H1 (cell line): ENCODE measurements at regions not wholly inside any gene's neighbourhood (a gene's known extent, or its start where the extent isn't known, plus 50 kb on each side); places are given as distances from the start of the nearest gene placed in this dataset.

Experiments used
- CTCF ChIA-PET: fragments of 300-600 bp; sonication (Branson Sonifier 250); formaldehyde crosslinking; loops from one replicate; lab custom pipeline; 2021; ENCODE audit not compliant: partially characterized antibody; lab: Charles Lee
- POLR2A ChIA-PET: fragments of 300-600 bp; sonication (Branson Sonifier 250); formaldehyde crosslinking; loops from one replicate; lab custom pipeline; 2021; ENCODE audit warnings: inconsistent platforms; ENCODE audit not compliant: partially characterized antibody; lab: Charles Lee
- DNase-seq, 2 experiments: peaks; one replicate each; pipeline versions ENCODE4 v3.0.0 to v3.0.0-alpha.2; 2010 to 2022; ENCODE audit warnings: low spot score in 2 of 2, low read depth in 1 of 2, mixed read lengths in 1 of 2
- FAIRE-seq: peaks from 2 replicates; lab custom pipeline; 2011; peaks lifted over from hg19 to GRCh38; lab: Jason Lieb, UNC
- H2AFZ ChIP-seq: 2 replicates; pipeline ENCODE4 v1.8.1; 2012; ENCODE audit warnings: low read length, inconsistent platforms
- H2AK5ac ChIP-seq: 2 replicates; pipeline ENCODE4 v1.6.1; 2013; ENCODE audit warnings: low read depth, low read length
- H2BK120ac ChIP-seq: replicated peaks from 2 replicates; pipeline ENCODE3; 2013; ENCODE audit warnings: low read depth, low read length, inconsistent platforms
- H2BK12ac ChIP-seq: 2 replicates; pipeline ENCODE4 v1.6.1; 2013; ENCODE audit warnings: low read depth, low read length
- H2BK15ac ChIP-seq: 2 replicates; pipeline ENCODE4 v1.6.1; 2013; ENCODE audit warnings: low read length
- H2BK20ac ChIP-seq: 2 replicates; pipeline ENCODE4 v1.6.1; 2013; ENCODE audit warnings: low read length
- H2BK5ac ChIP-seq: 2 replicates; pipeline ENCODE4 v1.6.1; 2013; ENCODE audit warnings: low read depth, low read length
- H3K14ac ChIP-seq: 2 replicates; pipeline ENCODE4 v1.6.1; 2013; ENCODE audit warnings: inconsistent platforms; ENCODE audit not compliant: insufficient read length
- H3K18ac ChIP-seq: 2 replicates; pipeline ENCODE4 v1.6.1; 2013; ENCODE audit warnings: low read length; ENCODE audit errors: extremely low read depth
- H3K23ac ChIP-seq: 2 replicates; pipeline ENCODE4 v1.6.1; 2013; ENCODE audit warnings: inconsistent platforms; ENCODE audit not compliant: insufficient read length
- H3K23me2 ChIP-seq: 2 replicates; pipeline ENCODE4 v1.6.1; 2013; ENCODE audit warnings: low read depth, low read length
- H3K27ac ChIP-seq: 2 replicates; pipeline ENCODE4 v1.6.1; 2011; ENCODE audit warnings: low read depth, low read length, inconsistent platforms
- H3K27me3 ChIP-seq, 4 experiments: replicated peaks in 1 of 4; 1 replicate in 1 of 4; 2 replicates in 3 of 4; pipeline versions ENCODE4 v1.6.1 to v1.8.1; 2011 to 2013; ENCODE audit warnings: low read length in 3 of 4, mild to moderate bottlenecking in 3 of 4, inconsistent platforms in 2 of 4, mixed read lengths in 2 of 4, moderate library complexity in 1 of 4; ENCODE audit not compliant: control insufficient read depth in 3 of 4, insufficient read depth in 3 of 4; ENCODE audit errors: extremely low read depth in 1 of 4
- H3K36me3 ChIP-seq, 4 experiments: 2 replicates each; pipeline versions ENCODE4 v1.6.1 to v1.8.1; 2011 to 2013; ENCODE audit warnings: mild to moderate bottlenecking in 4 of 4, low read length in 3 of 4, moderate library complexity in 2 of 4, control low read depth in 1 of 4, inconsistent platforms in 1 of 4; ENCODE audit not compliant: insufficient read depth in 4 of 4, control insufficient read depth in 2 of 4
- H3K4ac ChIP-seq: replicated peaks from 2 replicates; pipeline ENCODE3; 2013; ENCODE audit warnings: low read length, low read depth, mixed read lengths, inconsistent platforms; ENCODE audit not compliant: insufficient read length
- H3K4me1 ChIP-seq, 4 experiments: replicated peaks in 1 of 4; 1 replicate in 1 of 4; 2 replicates in 3 of 4; pipeline versions ENCODE4 v1.6.1 to v1.8.1; 2011 to 2013; ENCODE audit warnings: low read length in 3 of 4, inconsistent platforms in 2 of 4, mixed read lengths in 1 of 4; ENCODE audit not compliant: insufficient read depth in 4 of 4, control insufficient read depth in 3 of 4
- H3K4me2 ChIP-seq, 2 experiments: 2 replicates each; pipeline versions ENCODE4 v1.6.1 to v1.8.1; 2011 to 2013; ENCODE audit warnings: low read depth in 2 of 2, low read length in 2 of 2, control low read depth in 1 of 2, inconsistent platforms in 1 of 2, mild to moderate bottlenecking in 1 of 2; ENCODE audit not compliant: insufficient read depth in 1 of 2
- H3K4me3 ChIP-seq, 4 experiments: fragments of 200-600, 300-600 bp in 1 of 4; sonication (generic), shearing (Covaris generic), sonication (Bioruptor Twin) in 1 of 4; 2 replicates each; pipeline versions ENCODE4 v1.5.1 to v1.8.1; 2011 to 2016; ENCODE audit warnings: low read length in 4 of 4, low read depth in 3 of 4, control low read depth in 2 of 4, inconsistent platforms in 2 of 4, mild to moderate bottlenecking in 2 of 4, mixed read lengths in 1 of 4, moderate library complexity in 1 of 4; ENCODE audit not compliant: insufficient read depth in 2 of 4; ENCODE audit errors: extremely low read depth in 1 of 4
- H3K56ac ChIP-seq: replicated peaks from 2 replicates; pipeline ENCODE3; 2013; ENCODE audit warnings: low read depth, mild to moderate bottlenecking, mixed read lengths, low read length, inconsistent platforms; ENCODE audit not compliant: insufficient read length
- H3K79me1 ChIP-seq: 2 replicates; pipeline ENCODE4 v1.6.1; 2013; ENCODE audit warnings: low read depth, low read length, control low read depth
- H3K79me2 ChIP-seq, 2 experiments: 2 replicates each; pipeline versions ENCODE4 v1.6.1 to v1.8.1; 2012 to 2013; ENCODE audit warnings: low read length in 2 of 2, mild to moderate bottlenecking in 2 of 2, inconsistent platforms in 1 of 2; ENCODE audit not compliant: insufficient read depth in 2 of 2, control insufficient read depth in 1 of 2
- H3K9ac ChIP-seq, 4 experiments: replicated peaks in 1 of 4; 1 replicate in 1 of 4; 2 replicates in 3 of 4; pipeline versions ENCODE4 v1.6.1 to v1.8.1; 2011 to 2013; ENCODE audit warnings: low read depth in 3 of 4, low read length in 3 of 4, control low read depth in 2 of 4, mild to moderate bottlenecking in 2 of 4, moderate library complexity in 2 of 4, inconsistent platforms in 1 of 4; ENCODE audit errors: extremely low read depth in 1 of 4
- H3K9me3 ChIP-seq, 2 experiments: 2 replicates each; pipeline versions ENCODE4 v1.6.1 to v1.8.1; 2012 to 2013; ENCODE audit warnings: mild to moderate bottlenecking in 2 of 2, moderate library complexity in 2 of 2, control low read depth in 1 of 2, inconsistent platforms in 1 of 2, low read depth in 1 of 2, low read length in 1 of 2, mixed read lengths in 1 of 2; ENCODE audit not compliant: insufficient read depth in 2 of 2
- H4K20me1 ChIP-seq, 2 experiments: replicated peaks in 1 of 2; 2 replicates each; pipeline versions ENCODE3 to v1.8.1; 2011 to 2013; ENCODE audit warnings: inconsistent platforms in 2 of 2, low read length in 2 of 2, mild to moderate bottlenecking in 1 of 2; ENCODE audit not compliant: insufficient read depth in 2 of 2, control insufficient read depth in 1 of 2
- H4K5ac ChIP-seq: 2 replicates; pipeline ENCODE4 v1.6.1; 2013; ENCODE audit warnings: low read length, low read depth, mixed read lengths, inconsistent platforms; ENCODE audit not compliant: insufficient read length
- H4K8ac ChIP-seq: 2 replicates; pipeline ENCODE4 v1.8.0; 2013; ENCODE audit warnings: mild to moderate bottlenecking, moderate library complexity, low read length, inconsistent platforms; ENCODE audit not compliant: insufficient read depth; ENCODE audit errors: extremely low read depth
- H4K91ac ChIP-seq: replicated peaks from 2 replicates; pipeline ENCODE3; 2013; ENCODE audit warnings: low read length, mixed read lengths, inconsistent platforms; ENCODE audit not compliant: insufficient read length
- ASH2L ChIP-seq: fragments of 200-600, 300-600 bp; sonication (generic); IDR thresholded peaks from one replicate; pipeline ENCODE4 v1.7.1; 2017; ENCODE audit warnings: low read length
- BRCA1 ChIP-seq: IDR thresholded peaks from 2 replicates; pipeline ENCODE4 v1.6.1; 2012; ENCODE audit warnings: low read depth, low read length, improper control_type of control experiment
- MAX ChIP-seq: IDR thresholded peaks from 2 replicates; pipeline ENCODE4 v1.6.1; 2012; ENCODE audit warnings: inconsistent platforms
- NANOG ChIP-seq: IDR thresholded peaks from 2 replicates; pipeline ENCODE4 v1.6.1; 2011; ENCODE audit warnings: low read length, low read depth, mild to moderate bottlenecking, inconsistent platforms; ENCODE audit not compliant: insufficient read depth, poor library complexity, severe bottlenecking
- PHF8 ChIP-seq: fragments of 200-600 bp; sonication (generic); conservative IDR thresholded peaks from 2 replicates; pipeline ENCODE4 v1.7.1; 2012; ENCODE audit warnings: low read depth, mild to moderate bottlenecking, inconsistent platforms, low read length, moderate library complexity
- POLR2AphosphoS5 ChIP-seq: IDR thresholded peaks from 2 replicates; pipeline ENCODE4 v1.6.1; 2011; ENCODE audit warnings: low read depth, low read length
- RFX5 ChIP-seq: IDR thresholded peaks from 2 replicates; pipeline ENCODE4 v1.6.1; 2011; ENCODE audit warnings: low read depth, low read length, improper control_type of control experiment, borderline replicate concordance
- SIX5 ChIP-seq: IDR thresholded peaks from 2 replicates; pipeline ENCODE4 v1.6.1; 2011; ENCODE audit warnings: mild to moderate bottlenecking, low read depth, low read length
- SP1 ChIP-seq: IDR thresholded peaks from 2 replicates; pipeline ENCODE4 v1.6.1; 2011; ENCODE audit warnings: low read depth, low read length
- TAF1 ChIP-seq: IDR thresholded peaks from 2 replicates; pipeline ENCODE4 v1.6.1; 2011; ENCODE audit warnings: mild to moderate bottlenecking, low read depth, low read length
- YY1 ChIP-seq: IDR thresholded peaks from 2 replicates; pipeline ENCODE4 v1.6.1; 2011; ENCODE audit warnings: low read depth, mild to moderate bottlenecking, low read length
- WGBS, 2 experiments: shearing (Covaris generic) in 1 of 2; methylation state at CpG; one replicate each; pipeline versions ENCODE4 v1.1.6 to v1.1.7; 2013 to 2015; ENCODE audit warnings: low lambda C conversion rate in 2 of 2, mixed read lengths in 2 of 2, inconsistent platforms in 1 of 2, low coverage in 1 of 2, missing lambda C conversion rate in 1 of 2; ENCODE audit not compliant: insufficient replicate concordance in 2 of 2, insufficient coverage in 1 of 2, insufficient read length in 1 of 2; ENCODE audit errors: extremely low coverage in 1 of 2, missing lambda C conversion rate in 1 of 2; 5-methylcytosine and 5-hydroxymethylcytosine counted together

- H2BK20ac ChIP-seq, result no peak overlapping the region
- POLR2A ChIA-PET, result no interaction called here
Observed at GRCh38 chr17:53270936-53271335, 551.8 kb upstream of the KIF2B start.

More at GRCh38 chr17:53270936-53271335, 551.8 kb upstream of the KIF2B start:
- TF ChIP-seq TAF1, result no peak
- TF ChIP-seq SP1, result no peak
- no peak for TF ChIP-seq POLR2AphosphoS5
- no peak for TF ChIP-seq MAX
- no peak for TF ChIP-seq ASH2L
- TF ChIP-seq RFX5, result no peak
- no peak for TF ChIP-seq YY1
- TF ChIP-seq NANOG, result no peak
- TF ChIP-seq PHF8, result no peak
- TF ChIP-seq BRCA1, result no peak
- no peak for TF ChIP-seq SIX5
- H3K14ac ChIP-seq, result no peak overlapping the region
- no peak overlapping the region for H2AK5ac ChIP-seq
- no peaks in the 10 kb centered on the region for H3K36me3 ChIP-seq
- DNase-seq (no peak), FAIRE-seq (no peak)
- no peak overlapping the region for H3K9ac ChIP-seq
- no peak overlapping the region for H3K4ac ChIP-seq
- no peak overlapping the region for H2BK5ac ChIP-seq
- no peaks in the 10 kb centered on the region for H3K27me3 ChIP-seq
- H4K91ac ChIP-seq, result no peak overlapping the region
- H2AFZ ChIP-seq, result no peak overlapping the region
- H4K20me1 ChIP-seq, result no peaks in the 10 kb centered on the region
- no peak overlapping the region for H3K27ac ChIP-seq
- no peak overlapping the region for H3K4me3 ChIP-seq
- H3K23ac ChIP-seq, result no peak overlapping the region
- H2BK15ac ChIP-seq, result no peak overlapping the region
- H3K4me1 ChIP-seq, result 0 out of 7 replicates have a peak, but pooled peaks cover 0 to 2% (median 0%) of the 10 kb centered on the region in 4 experiments
- H3K56ac ChIP-seq, result no peak overlapping the region
- no peaks in the 10 kb centered on the region for H3K79me2 ChIP-seq
- 93% methylated on average over 1 of the region's 1 CpG; no CpG with 5 or more reads in 1 of the 2 experiments for WGBS, 2 experiments
- H3K4me2 ChIP-seq, result no peak overlapping the region
- no peak overlapping the region for H3K18ac ChIP-seq
- H2BK120ac ChIP-seq, result no peak overlapping the region
- no peak overlapping the region for H2BK12ac ChIP-seq
- CTCF ChIA-PET, result no interaction called here
- H3K23me2 ChIP-seq, result no peaks in the 10 kb centered on the region; the same call in 1 of the 2 replicates
- H3K79me1 ChIP-seq, result no peaks in the 10 kb centered on the region
- H4K8ac ChIP-seq, result no peak overlapping the region
- no peak overlapping the region for H4K5ac ChIP-seq
- H3K9me3 ChIP-seq, result no peaks in the 10 kb centered on the region
